ENCODE measurements at regions not wholly inside any gene's neighbourhood (a gene's known extent, or its start where the extent isn't known, plus 50 kb on each side); places are given as distances from the start of the nearest gene placed in this dataset.
"Not testable (repeated sequence)": the region's sequence is repeated elsewhere in the genome, so short reads cannot be mapped to it uniquely, and the experiment has no call there.

- not testable (repeated sequence) for TF ChIP-seq CTCF (IDR thresholded peaks at IDR 0.05); ATF2 (CRISPR knock-in tag; IDR thresholded peaks at IDR 0.05; ENCODE audit: borderline replicate concordance, low read depth); ESRRA (CRISPR knock-in tag; IDR thresholded peaks at IDR 0.05; ENCODE audit: borderline replicate concordance); TEAD4 (CRISPR knock-in tag; IDR thresholded peaks at IDR 0.05); RELA (CRISPR knock-in tag; IDR thresholded peaks at IDR 0.05; ENCODE audit: borderline replicate concordance); TP53 (CRISPR knock-in tag; IDR thresholded peaks at IDR 0.05); KAT7 (CRISPR knock-in tag; IDR thresholded peaks at IDR 0.05; ENCODE audit: borderline replicate concordance); STAT6 (CRISPR knock-in tag; conservative IDR thresholded peaks at IDR 0.05; ENCODE audit: low read depth); NR2C2 (CRISPR knock-in tag; IDR thresholded peaks at IDR 0.05)
These were observed 94.2 kb downstream of the VPREB1 start for GRCh38 chr22:22338778-22339177.
